ENCODE measurements at regions not wholly inside any gene's neighbourhood (a gene's known extent, or its start where the extent isn't known, plus 50 kb on each side); places are given as distances from the start of the nearest gene placed in this dataset.

GRCh38 chr1:222165629-222166028 lies 382.3 kb downstream of the HHIPL2 start:
- no peak for DNase-seq

- no peak for DNase-seq
These were observed 384.0 kb downstream of the HHIPL2 start for GRCh38 chr1:222163895-222164294.

GRCh38 chr1:222161676-222162075 lies 386.2 kb downstream of the HHIPL2 start:
- DNase-seq = no peak

- DNase-seq = no peak
These were observed 390.3 kb downstream of the HHIPL2 start for GRCh38 chr1:222157612-222158011.

- no peak for DNase-seq
These were observed 398.3 kb upstream of the DUSP10 start for GRCh38 chr1:222140206-222140605.

GRCh38 chr1:222138095-222138494 lies 396.2 kb upstream of the DUSP10 start:
- no peak for DNase-seq

GRCh38 chr1:222136869-222137268 lies 395.0 kb upstream of the DUSP10 start:
- no peak for DNase-seq

GRCh38 chr1:222129041-222129440 lies 387.2 kb upstream of the DUSP10 start:
- DNase-seq = no peak

GRCh38 chr1:222127526-222128152 lies 385.8 kb upstream of the DUSP10 start:
- no peak for DNase-seq

- DNase-seq = no peak
These were observed 385.2 kb upstream of the DUSP10 start for GRCh38 chr1:222127096-222127495.

- no peak for DNase-seq
These were observed 384.2 kb upstream of the DUSP10 start for GRCh38 chr1:222126052-222126451.

GRCh38 chr1:222124602-222125001 lies 382.7 kb upstream of the DUSP10 start:
- DNase-seq = no peak

- DNase-seq = no peak
These were observed 381.2 kb upstream of the DUSP10 start for GRCh38 chr1:222123111-222123510.

GRCh38 chr1:222117809-222118208 lies 375.9 kb upstream of the DUSP10 start:
- DNase-seq = no peak

- no peak for DNase-seq
These were observed 372.8 kb upstream of the DUSP10 start for GRCh38 chr1:222114536-222115156.

GRCh38 chr1:222109836-222110235 lies 367.9 kb upstream of the DUSP10 start:
- DNase-seq = no peak

GRCh38 chr1:222107975-222108374 lies 366.1 kb upstream of the DUSP10 start:
- no peak for DNase-seq

- no peak for DNase-seq
These were observed 365.4 kb upstream of the DUSP10 start for GRCh38 chr1:222107267-222107666.

GRCh38 chr1:222106377-222106776 lies 364.5 kb upstream of the DUSP10 start:
- no peak for DNase-seq

GRCh38 chr1:222105861-222106260 lies 364.0 kb upstream of the DUSP10 start:
- DNase-seq = no peak

- no peak for DNase-seq
These were observed 363.5 kb upstream of the DUSP10 start for GRCh38 chr1:222105393-222105737.

- DNase-seq = no peak
These were observed 363.0 kb upstream of the DUSP10 start for GRCh38 chr1:222104694-222105392.

GRCh38 chr1:222104097-222104496 lies 362.2 kb upstream of the DUSP10 start:
- DNase-seq = no peak

- no peak for DNase-seq
These were observed 357.9 kb upstream of the DUSP10 start for GRCh38 chr1:222099746-222100145.

GRCh38 chr1:222098404-222098803 lies 356.5 kb upstream of the DUSP10 start:
- no peak for DNase-seq
